ENCODE measurements at regions not wholly inside any gene's neighbourhood (a gene's known extent, or its start where the extent isn't known, plus 50 kb on each side); places are given as distances from the start of the nearest gene placed in this dataset.

DNA sequence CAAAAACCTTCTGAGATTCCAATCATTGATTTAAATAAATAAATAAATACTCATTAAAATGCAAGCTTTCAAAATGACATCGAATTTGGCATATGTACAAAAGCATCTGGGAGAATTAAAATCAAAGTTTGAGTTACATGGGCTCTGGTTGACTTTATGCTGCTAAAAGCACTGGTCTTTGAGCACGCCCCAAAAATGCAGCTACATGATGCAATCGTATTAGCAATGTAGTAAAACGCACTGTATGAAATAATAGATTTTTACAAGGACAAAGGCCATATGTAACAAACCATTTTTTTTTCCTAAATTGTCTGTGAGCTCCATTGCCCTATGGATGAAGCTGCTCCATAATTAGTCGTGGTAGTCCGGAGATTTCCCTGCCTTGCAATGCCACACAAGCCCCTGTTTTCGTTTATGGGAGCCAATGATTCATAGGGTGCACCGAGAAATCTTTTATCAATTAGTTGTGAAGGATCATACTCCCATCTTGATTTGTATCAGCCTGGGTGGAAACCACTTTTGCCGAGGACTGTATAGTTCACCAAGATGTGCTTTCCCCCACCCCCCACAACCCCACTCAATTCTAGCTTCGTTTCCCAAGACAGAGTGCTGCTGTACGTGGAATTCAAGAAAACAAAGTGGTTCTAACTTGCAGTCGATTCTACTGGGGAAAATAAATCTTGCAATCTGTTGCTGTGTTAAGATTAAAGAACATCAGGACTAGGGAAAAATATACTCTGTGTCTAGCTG is 268.4 kb downstream of the IRS1 start:
- no peak for DNase-seq (ENCODE audit: low read depth, low spot score)

DNA sequence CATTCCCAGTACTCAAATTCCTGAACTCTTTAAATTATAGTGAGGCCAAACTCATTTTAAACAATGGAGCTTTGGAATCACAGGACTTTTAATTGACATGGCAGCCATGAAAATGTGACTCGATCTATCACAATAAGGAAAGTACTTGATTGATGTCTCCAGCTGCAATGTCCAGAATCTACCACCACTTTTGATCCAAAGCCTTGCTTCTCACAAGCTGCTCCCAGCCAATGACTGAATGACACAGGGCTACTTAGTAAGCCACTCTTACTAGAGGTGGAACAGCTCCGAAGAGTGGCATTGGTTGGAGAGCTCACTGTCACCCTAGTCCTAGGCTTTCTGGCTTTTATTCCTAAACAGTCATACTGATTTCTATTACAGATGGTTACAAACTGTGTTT is 270.1 kb downstream of the IRS1 start:
- no peak for DNase-seq (ENCODE audit: low read depth, low spot score)

- no peak for DNase-seq (ENCODE audit: low read depth, low spot score)
Observed at GRCh38 chr2:226526716-226527115, 272.9 kb downstream of the IRS1 start.

DNA sequence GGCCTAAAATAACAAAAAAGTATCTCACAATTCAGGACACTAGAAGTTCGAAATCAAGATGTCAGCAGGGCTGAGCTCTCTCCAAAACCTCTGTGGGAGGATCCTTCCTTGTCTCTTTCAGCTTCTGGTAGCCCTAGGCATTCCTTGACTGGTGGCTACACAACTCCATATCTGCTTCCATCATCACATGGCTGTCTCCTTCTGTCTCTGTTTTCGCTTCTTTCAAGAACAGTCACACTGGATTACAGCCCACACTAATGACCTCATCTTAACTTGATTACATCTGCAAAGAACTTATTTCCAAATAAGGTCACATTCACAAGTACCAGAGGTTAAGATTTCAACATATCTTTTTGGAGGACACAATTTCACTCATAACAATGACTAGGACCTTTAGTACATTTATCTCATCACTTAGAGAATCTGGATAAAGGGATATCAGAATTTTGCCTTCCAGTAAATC is 275.2 kb downstream of the IRS1 start:
- DNase-seq (ENCODE audit: low read depth, low spot score): no peak

GRCh38 chr2:226520723-226521122 is 278.9 kb downstream of the IRS1 start:
- no peak for DNase-seq (ENCODE audit: low read depth, low spot score)

- no peak for DNase-seq (ENCODE audit: low read depth, low spot score)
Observed at GRCh38 chr2:226515344-226516055, 284.1 kb downstream of the IRS1 start.

DNA sequence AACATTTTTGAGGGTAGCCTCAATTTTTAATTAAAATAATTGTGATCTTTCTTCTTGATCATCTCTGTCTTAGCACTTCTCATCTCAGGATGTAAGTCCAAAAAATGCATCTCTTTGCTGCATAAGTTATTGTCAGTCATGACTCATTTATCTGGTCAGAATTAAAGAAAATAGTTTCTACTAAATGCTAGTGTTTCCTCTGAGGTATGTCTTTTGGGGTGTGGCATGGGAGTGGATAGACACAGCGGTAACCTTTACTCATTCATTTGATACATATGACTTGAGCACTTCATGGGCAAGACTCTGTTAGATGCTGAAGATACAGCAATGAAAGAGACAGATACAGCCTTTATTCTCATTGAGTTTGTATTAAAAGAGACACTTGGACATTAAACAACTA is 284.7 kb downstream of the IRS1 start:
- no peak for DNase-seq (ENCODE audit: low read depth, low spot score)

DNA sequence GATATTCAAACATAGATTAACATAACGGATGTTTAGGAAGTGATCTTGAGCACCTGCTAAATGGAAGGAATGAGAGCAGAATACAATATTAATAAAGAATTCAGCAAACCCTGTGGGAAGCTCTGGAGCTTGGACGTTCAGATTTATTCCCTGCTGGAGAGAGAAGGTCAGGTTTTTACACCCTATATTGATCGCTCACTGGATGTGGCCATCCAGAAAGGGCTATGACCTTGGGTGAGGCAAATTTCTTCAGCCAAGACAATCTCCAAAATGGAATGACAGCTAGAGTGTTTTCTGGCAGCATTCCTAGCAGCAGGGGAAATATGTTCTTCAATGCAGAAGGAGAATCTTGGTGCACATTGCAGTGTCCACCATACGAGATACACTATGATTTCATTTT is 288.3 kb downstream of the IRS1 start:
- DNase-seq (ENCODE audit: low read depth, low spot score): no peak

DNA sequence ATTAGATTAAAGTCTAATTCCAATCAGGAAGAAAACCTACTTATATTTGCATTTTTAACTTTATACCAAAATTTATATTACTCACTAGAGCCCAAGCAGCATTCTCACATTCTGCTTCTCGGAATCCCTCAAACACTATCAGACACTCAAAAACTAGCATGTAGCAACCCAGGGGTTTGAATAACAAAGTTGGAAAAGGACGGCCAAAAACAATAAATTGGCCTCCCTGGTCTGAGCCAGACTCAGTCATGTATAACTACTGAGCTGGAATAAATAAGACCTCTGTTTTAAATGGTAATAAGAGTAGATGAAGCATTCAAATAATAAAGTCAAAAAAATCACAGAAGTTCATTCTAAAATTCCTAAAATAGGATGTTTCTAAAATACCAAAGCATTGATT is 290.9 kb downstream of the IRS1 start:
- DNase-seq (ENCODE audit: low read depth, low spot score): peak; percentile 66

GRCh38 chr2:226508005-226508404 is 291.6 kb downstream of the IRS1 start:
- no peak for DNase-seq (ENCODE audit: low read depth, low spot score)

GRCh38 chr2:226497146-226497909 is 302.3 kb downstream of the IRS1 start:
- DNase-seq (ENCODE audit: low read depth, low spot score): no peak

DNA sequence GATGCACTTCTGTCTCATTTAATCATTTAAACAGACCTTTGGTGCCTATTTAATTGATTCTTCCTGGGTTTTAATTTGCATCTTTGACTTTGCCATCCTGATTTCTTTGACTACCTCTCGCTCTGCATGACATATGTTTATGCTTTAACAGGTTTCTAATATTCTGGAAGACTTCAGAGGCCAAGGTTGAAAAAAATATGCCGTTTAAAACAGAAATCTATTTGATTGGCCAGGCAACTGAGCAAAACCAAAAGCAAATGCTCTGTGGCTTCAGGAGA is 303.4 kb downstream of the IRS1 start:
- no peak for DNase-seq (ENCODE audit: low read depth, low spot score)

DNA sequence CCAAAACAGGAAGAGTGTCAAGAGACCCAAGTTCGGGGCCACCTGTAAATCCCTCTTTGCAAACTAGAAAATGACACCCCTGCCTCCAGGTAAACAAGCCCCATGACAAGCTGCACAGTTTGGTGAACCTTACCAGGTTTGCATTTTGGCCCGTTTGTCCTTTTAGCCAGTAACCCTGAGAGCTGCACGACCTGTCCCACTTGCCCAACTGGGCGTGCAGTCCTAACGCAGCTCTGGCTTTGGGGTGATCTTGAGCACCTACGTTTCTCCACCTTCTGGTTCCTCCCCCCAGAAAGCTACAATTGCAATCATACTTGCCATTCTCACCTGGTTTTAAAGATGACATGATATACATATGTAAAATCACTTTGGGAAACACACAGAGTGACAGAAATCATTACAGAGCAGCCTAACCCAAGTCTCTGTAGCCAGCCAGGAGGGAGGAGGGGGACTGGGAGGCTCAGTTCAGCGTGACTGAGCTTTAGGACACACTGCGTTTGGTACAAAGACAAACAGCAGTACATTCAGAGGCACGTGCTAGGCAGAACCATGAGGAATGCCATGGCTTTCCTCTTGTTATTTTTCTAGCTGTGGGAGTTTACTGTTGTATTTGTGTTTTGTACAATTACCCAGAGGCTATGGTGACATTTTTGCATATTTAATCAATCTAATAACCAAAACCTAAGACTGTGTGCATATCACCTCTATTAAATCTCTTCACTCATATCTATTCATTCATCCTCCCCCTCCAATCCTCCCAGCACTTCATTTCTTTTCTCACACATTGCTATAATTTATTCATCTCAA is 304.0 kb downstream of the IRS1 start:
- DNase-seq (ENCODE audit: low read depth, low spot score): no peak

GRCh38 chr2:226491112-226491511 is 308.5 kb downstream of the IRS1 start:
- DNase-seq (ENCODE audit: low read depth, low spot score): no peak

DNA sequence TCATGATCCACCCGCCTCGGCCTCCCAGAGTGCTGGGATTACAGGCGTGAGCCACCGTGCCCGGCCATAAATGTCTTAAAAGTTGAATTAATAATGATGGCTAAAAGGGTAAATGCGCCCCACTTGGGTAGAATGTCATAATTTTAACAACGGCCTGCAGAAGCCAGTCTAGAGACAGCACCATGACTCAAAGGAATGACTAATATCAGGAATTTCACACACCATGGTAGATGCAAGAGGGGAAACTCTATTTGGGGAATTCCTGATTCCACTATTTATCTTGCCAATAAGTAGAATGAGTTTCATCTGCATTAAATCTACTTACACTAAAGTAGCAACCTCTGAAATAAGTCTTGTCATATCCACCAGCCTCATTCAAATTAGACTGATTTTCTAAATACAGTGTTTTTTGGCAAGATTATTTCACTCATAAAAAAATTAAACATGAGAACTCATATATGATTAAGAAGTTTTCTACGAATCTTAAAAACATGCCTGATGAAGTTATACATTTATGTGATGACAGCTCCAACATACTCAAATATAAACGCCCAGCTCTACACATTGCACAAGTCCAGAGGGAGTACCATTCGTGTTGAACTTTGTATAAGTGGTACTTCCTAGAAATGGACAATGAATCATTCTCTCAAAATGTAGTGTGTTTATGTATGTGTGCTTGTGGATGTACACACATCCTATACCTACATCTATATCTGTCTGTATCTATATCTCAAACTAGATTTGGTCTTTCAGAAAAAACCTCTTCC is 309.7 kb downstream of the IRS1 start:
- no peak for DNase-seq (ENCODE audit: low read depth, low spot score)

DNA sequence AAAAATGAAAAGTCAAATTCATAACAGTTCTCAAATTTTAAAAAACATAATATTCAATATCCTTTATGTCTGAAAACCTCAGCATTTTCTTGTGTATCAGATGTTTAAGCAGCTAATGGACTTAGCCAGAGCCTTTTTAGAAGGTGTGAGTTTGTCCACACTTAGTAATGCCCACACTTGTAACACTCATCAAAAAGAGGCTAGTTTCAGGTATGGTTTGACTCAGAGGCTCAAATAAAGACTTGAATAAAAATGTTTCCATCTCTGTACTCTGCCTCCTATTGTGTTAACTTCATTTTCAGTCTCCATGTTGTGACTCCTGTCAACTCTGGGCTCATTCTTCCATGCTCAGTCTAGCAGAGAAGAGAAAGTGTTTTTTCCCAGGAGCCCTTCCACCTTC is 311.6 kb downstream of the IRS1 start:
- DNase-seq (ENCODE audit: low read depth, low spot score): no peak

DNA sequence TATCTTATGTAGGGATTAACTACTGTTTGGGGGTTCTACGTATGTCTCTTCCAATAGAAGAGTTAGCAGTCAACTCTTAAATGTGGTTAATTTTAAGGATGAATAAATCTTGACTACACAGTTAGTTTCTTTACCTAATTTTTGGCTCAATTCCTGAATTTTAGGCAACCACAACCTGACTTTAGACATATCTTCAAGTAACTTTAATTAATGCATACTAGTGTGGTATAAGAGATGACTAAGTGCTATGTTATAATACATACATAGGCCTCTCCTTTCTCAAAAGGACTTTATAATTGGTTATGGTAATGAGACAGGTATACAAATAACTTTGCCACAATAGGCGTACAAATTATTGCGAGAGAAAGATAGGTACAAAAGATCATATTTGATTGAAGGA is 312.0 kb downstream of the IRS1 start:
- no peak for DNase-seq (ENCODE audit: low read depth, low spot score)

GRCh38 chr2:226483745-226484619 is 315.6 kb downstream of the IRS1 start:
- no peak for DNase-seq (ENCODE audit: low read depth, low spot score)

- DNase-seq (ENCODE audit: low read depth, low spot score): no peak
Observed at GRCh38 chr2:226483143-226483542, 316.5 kb downstream of the IRS1 start.

All from brain pericyte (primary cell).